GM12865 (cell line): ENCODE measurements at regions not wholly inside any gene's neighbourhood (a gene's known extent, or its start where the extent isn't known, plus 50 kb on each side); places are given as distances from the start of the nearest gene placed in this dataset.

Experiments used
- DNase-seq: peaks from one replicate; pipeline ENCODE4 v3.0.0; 2010; ENCODE audit warnings: low read depth
- H3K4me3 ChIP-seq: 2 replicates; pipeline ENCODE4 v1.5.1; 2011; ENCODE audit warnings: mild to moderate bottlenecking, low read depth, low read length, control low read depth
- TF ChIP-seq, protein P1 (sequence below): IDR thresholded peaks from 2 replicates; pipeline ENCODE4 v1.5.1; 2011; ENCODE audit warnings: low read length, control low read depth, low read depth, inconsistent platforms; ENCODE audit not compliant: insufficient read depth; ENCODE audit errors: missing control alignments

DNA sequence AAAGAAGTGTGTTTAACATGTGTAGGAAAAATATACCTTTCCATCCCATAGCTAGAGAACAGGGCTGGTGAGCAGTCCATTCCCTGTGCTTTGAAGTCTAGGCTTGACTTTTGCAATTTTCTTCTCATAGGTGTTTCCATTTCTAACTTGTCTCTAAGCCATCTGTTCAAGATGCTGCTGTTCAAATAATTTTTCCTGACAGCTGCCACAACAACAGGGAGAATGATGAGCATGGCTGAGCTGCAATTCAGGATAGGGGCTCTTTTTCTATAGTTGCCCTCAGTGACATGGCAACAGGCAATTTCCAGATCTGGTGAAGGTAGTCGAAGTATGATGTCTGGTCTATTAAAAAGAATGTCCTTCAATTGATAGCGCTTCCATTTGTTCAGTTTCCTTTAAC lies 103.0 kb upstream of the HS3ST5 start:
- DNase-seq, result no peak
- H3K4me3 ChIP-seq, result no peak overlapping the region
- TF ChIP-seq, protein P1, sequence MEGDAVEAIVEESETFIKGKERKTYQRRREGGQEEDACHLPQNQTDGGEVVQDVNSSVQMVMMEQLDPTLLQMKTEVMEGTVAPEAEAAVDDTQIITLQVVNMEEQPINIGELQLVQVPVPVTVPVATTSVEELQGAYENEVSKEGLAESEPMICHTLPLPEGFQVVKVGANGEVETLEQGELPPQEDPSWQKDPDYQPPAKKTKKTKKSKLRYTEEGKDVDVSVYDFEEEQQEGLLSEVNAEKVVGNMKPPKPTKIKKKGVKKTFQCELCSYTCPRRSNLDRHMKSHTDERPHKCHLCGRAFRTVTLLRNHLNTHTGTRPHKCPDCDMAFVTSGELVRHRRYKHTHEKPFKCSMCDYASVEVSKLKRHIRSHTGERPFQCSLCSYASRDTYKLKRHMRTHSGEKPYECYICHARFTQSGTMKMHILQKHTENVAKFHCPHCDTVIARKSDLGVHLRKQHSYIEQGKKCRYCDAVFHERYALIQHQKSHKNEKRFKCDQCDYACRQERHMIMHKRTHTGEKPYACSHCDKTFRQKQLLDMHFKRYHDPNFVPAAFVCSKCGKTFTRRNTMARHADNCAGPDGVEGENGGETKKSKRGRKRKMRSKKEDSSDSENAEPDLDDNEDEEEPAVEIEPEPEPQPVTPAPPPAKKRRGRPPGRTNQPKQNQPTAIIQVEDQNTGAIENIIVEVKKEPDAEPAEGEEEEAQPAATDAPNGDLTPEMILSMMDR, result no peak

DNA sequence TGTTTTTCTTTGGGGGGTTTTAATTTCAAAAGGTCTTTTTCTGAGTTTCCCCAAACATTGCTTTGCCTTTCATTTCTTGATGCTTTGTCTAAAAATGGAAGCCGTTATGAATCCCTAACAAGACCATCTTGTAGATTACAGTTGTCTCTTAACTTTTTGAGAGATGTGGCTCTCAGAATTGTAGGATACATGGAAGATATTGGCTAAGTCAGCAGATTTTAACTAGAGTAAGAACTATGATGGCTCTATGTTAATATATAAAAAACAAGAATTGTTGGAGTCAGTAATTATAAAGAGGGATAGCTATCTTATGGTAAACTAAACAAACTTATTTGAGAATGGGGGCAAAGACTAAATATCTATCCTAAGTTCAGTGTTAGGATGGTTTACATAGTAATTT lies 96.6 kb upstream of the HS3ST5 start:
- TF ChIP-seq, protein P1, result no peak
- H3K4me3 ChIP-seq, result no peak overlapping the region
- no peak for DNase-seq

DNA sequence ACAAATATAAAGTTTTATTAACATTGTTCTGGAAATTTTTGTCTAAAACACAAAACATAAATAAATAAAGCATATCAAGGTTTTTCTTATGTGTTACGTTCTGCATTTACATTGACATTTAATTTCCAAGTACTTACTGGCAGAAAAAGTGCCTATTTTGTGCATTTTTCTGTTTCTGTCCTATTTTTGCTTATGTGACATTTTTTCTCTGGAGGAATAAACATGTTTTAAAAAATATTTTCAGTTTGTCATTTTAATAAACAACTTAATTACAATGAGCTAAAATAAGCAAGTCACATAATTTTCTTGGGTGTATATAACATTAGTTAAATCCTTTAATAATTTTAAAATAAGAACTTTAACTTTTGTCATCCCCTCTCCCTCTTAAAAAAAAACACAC lies 94.4 kb upstream of the HS3ST5 start:
- H3K4me3 ChIP-seq, result no peak overlapping the region
- DNase-seq, result no peak
- TF ChIP-seq, protein P1, result no peak

DNA sequence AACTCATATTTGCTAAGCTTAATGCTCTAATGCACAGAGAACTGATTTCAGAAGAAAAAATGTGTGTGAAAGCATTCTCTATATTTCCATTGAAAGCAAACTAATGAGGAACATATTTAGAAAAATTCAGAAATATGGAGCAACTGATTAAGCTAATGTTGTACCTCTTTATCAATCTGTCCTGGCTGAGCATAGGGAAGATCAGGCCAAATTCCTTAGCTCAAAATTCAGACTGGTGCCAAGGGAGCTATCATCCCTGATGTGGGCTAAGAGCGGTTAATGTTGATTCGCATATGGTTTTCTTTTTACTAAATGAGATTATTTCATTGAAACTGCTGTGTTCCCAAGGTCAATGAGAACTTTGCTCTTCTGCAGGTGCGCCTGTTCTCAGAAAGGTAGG lies 93.9 kb upstream of the HS3ST5 start:
- DNase-seq, result no peak
- TF ChIP-seq, protein P1, result no peak
- H3K4me3 ChIP-seq, result no peak overlapping the region

DNA sequence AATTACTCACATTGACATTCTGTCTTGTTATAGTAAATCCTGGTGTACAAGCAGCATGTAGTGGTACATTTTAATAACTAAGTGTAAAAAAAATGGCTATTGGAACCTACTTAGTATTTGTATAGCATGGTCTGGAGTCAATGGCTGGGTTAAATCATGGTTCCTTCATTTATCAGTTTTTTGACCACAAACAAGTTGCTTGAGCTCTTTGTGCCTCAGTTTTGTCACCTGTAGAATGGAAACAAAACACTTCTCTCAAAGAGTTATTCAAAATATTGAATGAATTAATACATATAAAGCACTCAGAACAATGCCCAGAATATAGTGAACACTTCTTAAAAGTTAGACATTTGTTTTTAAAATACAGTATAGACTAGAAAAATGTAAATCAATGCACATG lies 93.2 kb upstream of the HS3ST5 start:
- TF ChIP-seq, protein P1, result no peak
- no peak for DNase-seq
- no peak overlapping the region for H3K4me3 ChIP-seq

DNA sequence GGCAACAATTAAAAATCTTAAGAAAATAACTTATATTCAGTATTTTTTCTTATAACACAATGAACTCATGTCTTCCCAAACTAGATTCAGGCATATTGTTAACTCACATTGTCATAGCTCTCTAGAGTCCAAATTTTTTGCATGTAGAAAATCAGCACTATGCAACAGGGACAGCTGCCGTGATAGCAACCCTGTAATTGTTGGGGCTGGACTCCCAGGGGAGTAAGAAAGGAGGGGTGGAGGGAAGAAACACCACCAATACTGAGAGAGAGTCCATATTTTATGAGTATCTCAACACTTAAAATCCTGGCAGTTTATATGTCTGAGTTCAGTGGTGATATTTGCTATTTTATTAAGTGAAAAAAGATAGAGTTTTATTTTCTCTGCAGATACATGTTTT lies 89.6 kb upstream of the HS3ST5 start:
- H3K4me3 ChIP-seq, result no peak overlapping the region
- DNase-seq, result no peak

DNA sequence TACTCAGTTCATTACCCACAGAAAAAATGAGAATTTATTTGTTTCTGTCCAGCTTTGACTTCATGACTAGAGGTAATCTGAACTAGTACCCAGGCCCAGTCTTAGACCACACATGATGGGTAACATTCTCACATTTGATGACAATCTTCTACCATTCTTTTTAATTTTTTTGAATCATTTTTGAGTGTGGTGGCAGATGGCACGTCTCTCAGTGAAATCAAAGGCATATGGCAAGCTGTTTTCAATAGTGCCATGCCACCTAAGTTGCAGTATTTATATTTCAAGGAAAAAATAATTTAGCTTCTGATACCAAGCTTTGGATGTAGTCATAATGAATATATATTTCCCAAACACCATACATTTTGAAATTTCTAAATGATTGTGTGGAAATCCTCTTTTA lies 88.8 kb upstream of the HS3ST5 start:
- TF ChIP-seq, protein P1, result no peak
- DNase-seq, result no peak
- no peak overlapping the region for H3K4me3 ChIP-seq

More for the DNA sequence above, 89.6 kb upstream of the HS3ST5 start:
- TF ChIP-seq, protein P1, result no peak
